ENCODE measurements at regions not wholly inside any gene's neighbourhood (a gene's known extent, or its start where the extent isn't known, plus 50 kb on each side); places are given as distances from the start of the nearest gene placed in this dataset.

- TF ChIP-seq POLR2A (IDR thresholded peaks at IDR 0.05; ENCODE audit: low read depth) (no peak), EP300 (IDR thresholded peaks at IDR 0.05) (no peak)
- TF ChIP-seq, protein P1, sequence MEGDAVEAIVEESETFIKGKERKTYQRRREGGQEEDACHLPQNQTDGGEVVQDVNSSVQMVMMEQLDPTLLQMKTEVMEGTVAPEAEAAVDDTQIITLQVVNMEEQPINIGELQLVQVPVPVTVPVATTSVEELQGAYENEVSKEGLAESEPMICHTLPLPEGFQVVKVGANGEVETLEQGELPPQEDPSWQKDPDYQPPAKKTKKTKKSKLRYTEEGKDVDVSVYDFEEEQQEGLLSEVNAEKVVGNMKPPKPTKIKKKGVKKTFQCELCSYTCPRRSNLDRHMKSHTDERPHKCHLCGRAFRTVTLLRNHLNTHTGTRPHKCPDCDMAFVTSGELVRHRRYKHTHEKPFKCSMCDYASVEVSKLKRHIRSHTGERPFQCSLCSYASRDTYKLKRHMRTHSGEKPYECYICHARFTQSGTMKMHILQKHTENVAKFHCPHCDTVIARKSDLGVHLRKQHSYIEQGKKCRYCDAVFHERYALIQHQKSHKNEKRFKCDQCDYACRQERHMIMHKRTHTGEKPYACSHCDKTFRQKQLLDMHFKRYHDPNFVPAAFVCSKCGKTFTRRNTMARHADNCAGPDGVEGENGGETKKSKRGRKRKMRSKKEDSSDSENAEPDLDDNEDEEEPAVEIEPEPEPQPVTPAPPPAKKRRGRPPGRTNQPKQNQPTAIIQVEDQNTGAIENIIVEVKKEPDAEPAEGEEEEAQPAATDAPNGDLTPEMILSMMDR (IDR thresholded peaks at IDR 0.05): no peak
Measured at GRCh38 chr6:164051427-164051826, 636.9 kb downstream of the QKI start.

All from esophagus muscularis mucosa (tissue), 4 donors.